BE2C (cell line): ENCODE measurements at regions not wholly inside any gene's neighbourhood (a gene's known extent, or its start where the extent isn't known, plus 50 kb on each side); places are given as distances from the start of the nearest gene placed in this dataset.

ENCODE experiments used
- DNase-seq: peaks from one replicate; pipeline ENCODE4 v3.0.0-alpha.2; 2020
- H3K27me3 ChIP-seq: fragments of 250-450 bp; sonication (Bioruptor Pico); 2 replicates; pipeline ENCODE4 v1.5.1; 2020; ENCODE audit warnings: mild to moderate bottlenecking
- H3K36me3 ChIP-seq: fragments of 250-450 bp; sonication (Bioruptor Pico); 2 replicates; pipeline ENCODE4 v1.5.1; 2020; ENCODE audit warnings: mild to moderate bottlenecking
- H3K4me1 ChIP-seq: fragments of 250-450 bp; sonication (Bioruptor Pico); 2 replicates; pipeline ENCODE4 v1.5.1; 2020
- H3K4me3 ChIP-seq: 2 replicates; pipeline ENCODE4 v1.5.1; 2011; ENCODE audit warnings: low read depth, low read length
- H3K9me3 ChIP-seq: fragments of 250-450 bp; sonication (Bioruptor Pico); 2 replicates; pipeline ENCODE4 v1.5.1; 2020
- CTCF ChIP-seq: IDR thresholded peaks from 2 replicates; pipeline ENCODE4 v1.5.1; 2012; ENCODE audit warnings: mild to moderate bottlenecking, low read depth, low read length

- no peak for DNase-seq
- no peak for TF ChIP-seq CTCF
Measured at GRCh38 chr7:86149024-86149665, 494.6 kb upstream of the GRM3 start.

GRCh38 chr7:86148501-86148900 is 495.2 kb upstream of the GRM3 start:
- no peak for DNase-seq
- no peak overlapping the region for H3K4me3 ChIP-seq
- no peak for TF ChIP-seq CTCF
- H3K36me3 ChIP-seq: no peaks in the 10 kb centered on the region
- no peaks in the 10 kb centered on the region for H3K27me3 ChIP-seq
- H3K4me1 ChIP-seq: no peaks in the 10 kb centered on the region
- H3K9me3 ChIP-seq: no peaks in the 10 kb centered on the region

More at GRCh38 chr7:86149024-86149665, 494.6 kb upstream of the GRM3 start:
- Histone ChIP-seq H3K4me3 (no peak overlapping the region), H3K27me3 (no peaks in the 10 kb centered on the region), H3K4me1 (no peaks in the 10 kb centered on the region), H3K9me3 (no peaks in the 10 kb centered on the region), H3K36me3 (no peaks in the 10 kb centered on the region)

GRCh38 chr7:86137343-86137742 is 506.4 kb upstream of the GRM3 start:
- Histone ChIP-seq H3K9me3 (no peaks in the 10 kb centered on the region), H3K4me3 (no peak overlapping the region), H3K36me3 (no peaks in the 10 kb centered on the region), H3K27me3 (no peaks in the 10 kb centered on the region), H3K4me1 (no peaks in the 10 kb centered on the region)
- no peak for DNase-seq
- no peak for TF ChIP-seq CTCF

GRCh38 chr7:86130268-86130667 is 513.4 kb upstream of the GRM3 start:
- TF ChIP-seq CTCF: no peak
- DNase-seq: no peak
- no peaks in the 10 kb centered on the region for H3K27me3 ChIP-seq

GRCh38 chr7:86123476-86123875 is 520.2 kb upstream of the GRM3 start:
- no peaks in the 10 kb centered on the region for H3K4me1 ChIP-seq
- DNase-seq: no peak

More at GRCh38 chr7:86130268-86130667, 513.4 kb upstream of the GRM3 start:
- Histone ChIP-seq H3K36me3 (no peaks in the 10 kb centered on the region), H3K9me3 (no peaks in the 10 kb centered on the region), H3K4me3 (no peak overlapping the region), H3K4me1 (no peaks in the 10 kb centered on the region)

More at GRCh38 chr7:86123476-86123875, 520.2 kb upstream of the GRM3 start:
- Histone ChIP-seq H3K9me3 (no peaks in the 10 kb centered on the region), H3K4me3 (no peak overlapping the region), H3K27me3 (no peaks in the 10 kb centered on the region), H3K36me3 (no peaks in the 10 kb centered on the region)
- no peak for TF ChIP-seq CTCF
